K562 (cell line): ENCODE measurements at regions not wholly inside any gene's neighbourhood (a gene's known extent, or its start where the extent isn't known, plus 50 kb on each side); places are given as distances from the start of the nearest gene placed in this dataset.

Source experiments
- ATAC-seq: fragments of 200-7000 bp; cut with Tn5 transposase; 3 replicates; pipeline ENCODE4 v1.9.1; 2020; ENCODE audit warnings: moderate library complexity
- BruUV-seq: library from RNA; stranded (reverse); fragments of 400-500 nt; replicated peaks from 2 replicates; lab custom pipeline; 2021; lab: Mats Ljungman, UMichigan
- CTCF ChIA-PET: fragments of 300-600 bp; formaldehyde crosslinking; extraction: SDS; loops from one replicate; lab custom pipeline; 2021; ENCODE audit warnings: low intra/inter-chr PET ratio; lab: Yijun Ruan, JAX
- POLR2A ChIA-PET: fragments of 300-600, 350-650 bp; sonication (Branson Sonifier 250); formaldehyde crosslinking; extraction: SDS; loops from one replicate; lab custom pipeline; 2021; ENCODE audit warnings: antibody characterized with exemption, inconsistent platforms; lab: Yijun Ruan, JAX
- DNase-seq, 4 experiments: peaks; one replicate each; pipeline versions ENCODE4 v3.0.0 to v3.0.0-alpha.2; 2011 to 2018; ENCODE audit warnings: low spot score in 3 of 4, mixed read lengths in 3 of 4; ENCODE audit errors: extremely low read depth in 1 of 4
- FAIRE-seq: peaks from 2 replicates; lab custom pipeline; 2011; peaks lifted over from hg19 to GRCh38; lab: Jason Lieb, UNC
- H2AFZ ChIP-seq: 2 replicates; pipeline ENCODE4 v1.6.0; 2011; ENCODE audit warnings: low read depth, low read length, control low read depth, inconsistent platforms
- H3K27ac ChIP-seq: fragments of 200-600 bp; 3 replicates; pipeline ENCODE4 v1.8.0; 2011; ENCODE audit warnings: low read depth, mild to moderate bottlenecking, control low read depth, inconsistent platforms, low read length, moderate library complexity, mixed read lengths; ENCODE audit errors: extremely low read depth
- H3K27me3 ChIP-seq, 2 experiments: fragments of 300-600 bp in 1 of 2; 2 replicates in 1 of 2; 3 replicates in 1 of 2; pipeline versions ENCODE4 v1.6.0 to v1.8.0; 2011; ENCODE audit warnings: inconsistent platforms in 2 of 2, low read length in 2 of 2, mild to moderate bottlenecking in 1 of 2, mixed read lengths in 1 of 2, moderate library complexity in 1 of 2; ENCODE audit not compliant: control insufficient read depth in 2 of 2, insufficient read depth in 2 of 2
- H3K36me3 ChIP-seq: fragments of 300-600 bp; 3 replicates; pipeline ENCODE4 v1.8.0; 2011; ENCODE audit warnings: mild to moderate bottlenecking, low read length, inconsistent platforms; ENCODE audit not compliant: control insufficient read depth, insufficient read depth
- H3K4me1 ChIP-seq, 2 experiments: fragments of 200-600 bp in 1 of 2; replicated peaks in 1 of 2; 2 replicates in 1 of 2; 3 replicates in 1 of 2; pipeline versions ENCODE4 v1.5.1 to v1.8.0; 2011; ENCODE audit warnings: inconsistent platforms in 2 of 2, low read length in 2 of 2, mild to moderate bottlenecking in 1 of 2, mixed read lengths in 1 of 2, moderate library complexity in 1 of 2; ENCODE audit not compliant: control insufficient read depth in 2 of 2, insufficient read depth in 2 of 2
- H3K4me2 ChIP-seq: 2 replicates; pipeline ENCODE4 v1.6.1; 2011; ENCODE audit warnings: low read length, control low read depth, inconsistent platforms, mixed read lengths; ENCODE audit not compliant: insufficient read depth
- H3K4me3 ChIP-seq: fragments of 200-600 bp; sonication (generic), shearing (Covaris generic); 2 replicates; pipeline ENCODE4 v1.5.1; 2016; ENCODE audit warnings: control low read depth, inconsistent platforms
- H3K79me2 ChIP-seq: fragments of 200-600 bp; 3 replicates; pipeline ENCODE4 v1.8.0; 2011; ENCODE audit warnings: low read length, inconsistent platforms; ENCODE audit not compliant: control insufficient read depth, insufficient read depth
- H3K9ac ChIP-seq, 2 experiments: 2 replicates each; pipeline versions ENCODE4 v1.6.0 to v1.6.1; 2011; ENCODE audit warnings: low read depth in 2 of 2, low read length in 2 of 2, control low read depth in 1 of 2, inconsistent platforms in 1 of 2, mild to moderate bottlenecking in 1 of 2, mixed read lengths in 1 of 2; ENCODE audit not compliant: insufficient read depth in 1 of 2
- H3K9me1 ChIP-seq: one replicate; pipeline ENCODE4 v1.6.0; 2011; ENCODE audit warnings: inconsistent platforms, mild to moderate bottlenecking, low read length, moderate library complexity; ENCODE audit not compliant: control insufficient read depth, insufficient read depth
- H3K9me3 ChIP-seq: replicated peaks from 2 replicates; pipeline ENCODE4 v1.5.1; 2011; ENCODE audit warnings: low read depth, low read length, inconsistent platforms; ENCODE audit not compliant: control insufficient read depth, insufficient read depth
- H4K20me1 ChIP-seq: replicated peaks from 2 replicates; pipeline ENCODE4 v1.6.1; 2011; ENCODE audit warnings: low read length, inconsistent platforms, mixed read lengths; ENCODE audit not compliant: control insufficient read depth, insufficient read depth
- HMBOX1 ChIP-seq: sonication (generic); IDR thresholded peaks from 2 replicates; pipeline ENCODE4 v1.6.1; 2016
- ILK ChIP-seq: fragments of 450-650 bp; IDR thresholded peaks from 2 replicates; pipeline ENCODE4 v1.6.1; 2016; ENCODE audit warnings: missing genetic modification characterization, low read depth, mild to moderate bottlenecking, missing compliant biosample characterization, moderate library complexity, borderline replicate concordance
- MYC ChIP-seq, 2 experiments: fragments of 250-450 bp in 1 of 2; sonication (Bioruptor Pico) in 1 of 2; IDR thresholded peaks; 2 replicates each; pipeline versions ENCODE4 v1.5.1 to v1.6.1; 2012 to 2021; ENCODE audit warnings: low read depth in 2 of 2, borderline replicate concordance in 1 of 2, improper control_type of control experiment in 1 of 2, low read length in 1 of 2, mild to moderate bottlenecking in 1 of 2, moderate library complexity in 1 of 2
- NBN ChIP-seq: fragments of 450-650 bp; IDR thresholded peaks from 2 replicates; pipeline ENCODE4 v1.6.1; 2016; ENCODE audit warnings: low read depth, mild to moderate bottlenecking
- SRSF3 ChIP-seq: fragments of 200-400 bp; formaldehyde crosslinking; IDR thresholded peaks from 2 replicates; pipeline ENCODE4 v1.6.1; 2016; ENCODE audit warnings: mild to moderate bottlenecking, low read length, moderate library complexity; ENCODE audit not compliant: insufficient read depth
- WGBS: fragments of 100-300 bp; shearing (Covaris generic); methylation state at CpG from one replicate; pipeline ENCODE4 v1.1.6; 2016; ENCODE audit warnings: low coverage, mixed read lengths; ENCODE audit not compliant: insufficient coverage; ENCODE audit errors: missing lambda C conversion rate; 5-methylcytosine and 5-hydroxymethylcytosine counted together
- in situ Hi-C: fragments of 300-500 bp; cut with MboI; formaldehyde crosslinking; loops from 4 replicates; pipeline ENCODE4 v1.15.0; 2018; ENCODE audit warnings: inconsistent platforms, mixed read lengths
- intact Hi-C: fragments of 100-400 bp; cut with micrococcal nuclease; formaldehyde crosslinking; loops from 2 replicates; pipeline ENCODE4 v1.14.2; 2022

GRCh38 chr3:99579246-99579645 lies 59.1 kb upstream of the COL8A1 start:
- Histone ChIP-seq H3K36me3 (no peaks in the 10 kb centered on the region), H3K9me1 (no peaks in the 10 kb centered on the region), H3K4me2 (no peak overlapping the region), H3K9ac (no peak overlapping the region), H3K79me2 (no peaks in the 10 kb centered on the region), H3K9me3 (no peaks in the 10 kb centered on the region), H3K27ac (no peak overlapping the region), H4K20me1 (no peaks in the 10 kb centered on the region), H2AFZ (no peak overlapping the region), H3K4me1 (no peaks in the 10 kb centered on the region), H3K4me3 (no peak overlapping the region), H3K27me3 (no peaks in the 10 kb centered on the region)
- ChIA-PET CTCF (no interaction called here), POLR2A (no interaction called here)
- no peak for TF ChIP-seq HMBOX1
- no peak for TF ChIP-seq SRSF3
- TF ChIP-seq MYC (IDR thresholded peaks at IDR 0.05; ENCODE audit: low read depth, low read length) = no peak
- no peak for TF ChIP-seq MYC (CRISPR knock-in tag; IDR thresholded peaks at IDR 0.05; ENCODE audit: borderline replicate concordance, low read depth)
- no peak for TF ChIP-seq NBN
- no peak for TF ChIP-seq ILK (tag)
- BruUV-seq = no TSS peak
- intact Hi-C loops (no loop called here), in situ Hi-C loops (no loop called here)
- ATAC-seq = no peak
- WGBS = 5% methylated on average over 3 of the region's 4 CpGs
- no peak for FAIRE-seq
- DNase-seq = no peak
